ENCODE measurements at regions not wholly inside any gene's neighbourhood (a gene's known extent, or its start where the extent isn't known, plus 50 kb on each side); places are given as distances from the start of the nearest gene placed in this dataset.

- TF ChIP-seq CTCF (IDR thresholded peaks at IDR 0.05): no peak
- no peak for TF ChIP-seq POLR2AphosphoS5 (IDR thresholded peaks at IDR 0.05)
These were observed 132.0 kb upstream of the IL12A start for GRCh38 chr3:159856590-159857104.

Data from gastroesophageal sphincter (tissue), 3 donors.